HG03354 (cell line): ENCODE measurements at regions not wholly inside any gene's neighbourhood (a gene's known extent, or its start where the extent isn't known, plus 50 kb on each side); places are given as distances from the start of the nearest gene placed in this dataset.

Experiments
- ATAC-seq: cut with Tn5 transposase; IDR thresholded peaks from one replicate; pipeline ENCODE4 v1.9.1; 2021; ENCODE audit warnings: mild to moderate bottlenecking; ENCODE audit not compliant: unreplicated experiment, poor library complexity, severe bottlenecking

GRCh38 chr2:42874949-42875801 lies 82.8 kb upstream of the HAAO start:
- no peak for ATAC-seq

- ATAC-seq = no peak
Measured at GRCh38 chr2:42872721-42873120, 80.3 kb upstream of the HAAO start.

- ATAC-seq = no peak
Measured at GRCh38 chr2:42871372-42871771, 79.0 kb upstream of the HAAO start.

GRCh38 chr2:42868874-42869273 lies 76.5 kb upstream of the HAAO start:
- no peak for ATAC-seq

- no peak for ATAC-seq
Measured at GRCh38 chr2:42868096-42868495, 75.7 kb upstream of the HAAO start.

- ATAC-seq = no peak
Measured at GRCh38 chr2:42867093-42868065, 75.0 kb upstream of the HAAO start.

GRCh38 chr2:42865884-42866881 lies 73.8 kb upstream of the HAAO start:
- ATAC-seq = no peak

GRCh38 chr2:42864641-42865280 lies 72.4 kb upstream of the HAAO start:
- ATAC-seq = no peak

- no peak for ATAC-seq
Measured at GRCh38 chr2:42864222-42864621, 71.8 kb upstream of the HAAO start.

GRCh38 chr2:42863751-42864150 lies 71.4 kb upstream of the HAAO start:
- ATAC-seq = no peak

- no peak for ATAC-seq
Measured at GRCh38 chr2:42863320-42863719, 70.9 kb upstream of the HAAO start.

GRCh38 chr2:42862669-42863185 lies 70.3 kb upstream of the HAAO start:
- no peak for ATAC-seq

GRCh38 chr2:42861321-42861720 lies 68.9 kb upstream of the HAAO start:
- no peak for ATAC-seq

- no peak for ATAC-seq
Measured at GRCh38 chr2:42860319-42861094, 68.1 kb upstream of the HAAO start.

GRCh38 chr2:42859791-42860190 lies 67.4 kb upstream of the HAAO start:
- ATAC-seq = no peak

- no peak for ATAC-seq
Measured at GRCh38 chr2:42859006-42859552, 66.7 kb upstream of the HAAO start.

- ATAC-seq = no peak
Measured at GRCh38 chr2:42858140-42859005, 66.0 kb upstream of the HAAO start.
